Parathyroid adenoma (tissue), 2 donors: ENCODE measurements at regions not wholly inside any gene's neighbourhood (a gene's known extent, or its start where the extent isn't known, plus 50 kb on each side); places are given as distances from the start of the nearest gene placed in this dataset.

Experiments
- H2AFZ ChIP-seq: fragments of 300-600 bp; sonication (generic); one replicate; pipeline ENCODE4 v1.7.0; 2017; ENCODE audit warnings: antibody characterized with exemption, mild to moderate bottlenecking
- H3K27ac ChIP-seq: fragments of 300-600 bp; sonication (generic); one replicate; pipeline ENCODE4 v1.7.0; 2017
- H3K27me3 ChIP-seq: fragments of 300-600 bp; sonication (generic); one replicate; pipeline ENCODE4 v1.7.0; 2017; ENCODE audit warnings: low read length; ENCODE audit not compliant: control insufficient read depth, insufficient read depth
- H3K36me3 ChIP-seq: fragments of 300-600 bp; sonication (generic); one replicate; pipeline ENCODE4 v1.7.0; 2017; ENCODE audit warnings: low read length; ENCODE audit not compliant: control insufficient read depth, insufficient read depth
- H3K4me1 ChIP-seq: fragments of 300-600 bp; sonication (generic); one replicate; pipeline ENCODE4 v1.7.0; 2017; ENCODE audit warnings: control low read depth
- H3K4me2 ChIP-seq: fragments of 300-600 bp; sonication (generic); one replicate; pipeline ENCODE4 v1.7.0; 2017; ENCODE audit warnings: low read length
- H3K4me3 ChIP-seq: fragments of 300-600 bp; sonication (generic); one replicate; pipeline ENCODE4 v1.7.0; 2017; ENCODE audit warnings: low read depth, low read length
- H3K79me2 ChIP-seq: fragments of 300-600 bp; sonication (generic); one replicate; pipeline ENCODE4 v1.7.0; 2017; ENCODE audit warnings: control low read depth
- H3K9ac ChIP-seq: fragments of 300-600 bp; sonication (generic); one replicate; pipeline ENCODE4 v1.7.0; 2017; ENCODE audit warnings: mild to moderate bottlenecking
- H3K9me3 ChIP-seq: fragments of 300-600 bp; sonication (generic); one replicate; pipeline ENCODE4 v1.7.0; 2017; ENCODE audit warnings: low read length; ENCODE audit not compliant: control insufficient read depth
- CTCF ChIP-seq: fragments of 300-600 bp; sonication (generic); IDR thresholded peaks from one replicate; pipeline ENCODE4 v1.7.0; 2017; ENCODE audit warnings: antibody characterized with exemption, mild to moderate bottlenecking
- donor health status: primary hyperparathyroidism.

DNA sequence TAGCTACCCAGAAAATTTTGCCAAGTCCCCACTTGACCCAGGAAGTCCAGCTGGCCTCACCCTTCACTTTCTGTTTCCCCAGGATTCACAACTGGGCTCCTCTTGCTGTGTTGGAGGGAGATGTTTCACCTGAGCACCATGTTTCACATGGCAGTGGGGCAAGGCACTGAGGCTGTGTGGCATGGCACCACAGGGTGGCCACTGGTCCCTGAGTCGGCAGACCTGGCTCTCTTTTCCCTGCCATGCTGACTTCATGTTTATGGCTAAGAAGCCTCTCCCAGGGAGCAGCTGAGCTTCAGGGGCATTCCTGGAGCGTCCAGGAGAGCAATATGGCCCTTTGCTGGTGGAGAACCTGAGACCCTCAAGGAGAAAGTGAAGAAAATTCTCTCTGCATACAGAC lies 266.9 kb downstream of the RPS24 start:
- H3K9me3 ChIP-seq = no peaks in the 10 kb centered on the region
- TF ChIP-seq CTCF = no peak
- no peaks in the 10 kb centered on the region for H3K79me2 ChIP-seq
- no peaks in the 10 kb centered on the region for H3K36me3 ChIP-seq
- peaks cover 20% of the 10 kb centered on the region for H3K4me1 ChIP-seq
- H3K9ac ChIP-seq = no peak overlapping the region
- no peak overlapping the region for H2AFZ ChIP-seq
- no peak overlapping the region for H3K27ac ChIP-seq
- H3K4me3 ChIP-seq = no peak overlapping the region
- no peaks in the 10 kb centered on the region for H3K27me3 ChIP-seq
- no peak overlapping the region for H3K4me2 ChIP-seq

GRCh38 chr10:78301481-78301880 lies 267.8 kb downstream of the RPS24 start:
- H3K4me3 ChIP-seq = no peak overlapping the region
- H3K9ac ChIP-seq = no peak overlapping the region
- peak overlapping the region; percentile 8 for H3K4me2 ChIP-seq
- no peaks in the 10 kb centered on the region for H3K79me2 ChIP-seq
- TF ChIP-seq CTCF = no peak
- no peaks in the 10 kb centered on the region for H3K36me3 ChIP-seq
- H3K27me3 ChIP-seq = no peaks in the 10 kb centered on the region
- H3K9me3 ChIP-seq = no peaks in the 10 kb centered on the region
- peak overlapping the region; percentile 95 for H3K27ac ChIP-seq
- peak overlapping the region; percentile 85 for H2AFZ ChIP-seq
- H3K4me1 ChIP-seq = peaks cover 20% of the 10 kb centered on the region

DNA sequence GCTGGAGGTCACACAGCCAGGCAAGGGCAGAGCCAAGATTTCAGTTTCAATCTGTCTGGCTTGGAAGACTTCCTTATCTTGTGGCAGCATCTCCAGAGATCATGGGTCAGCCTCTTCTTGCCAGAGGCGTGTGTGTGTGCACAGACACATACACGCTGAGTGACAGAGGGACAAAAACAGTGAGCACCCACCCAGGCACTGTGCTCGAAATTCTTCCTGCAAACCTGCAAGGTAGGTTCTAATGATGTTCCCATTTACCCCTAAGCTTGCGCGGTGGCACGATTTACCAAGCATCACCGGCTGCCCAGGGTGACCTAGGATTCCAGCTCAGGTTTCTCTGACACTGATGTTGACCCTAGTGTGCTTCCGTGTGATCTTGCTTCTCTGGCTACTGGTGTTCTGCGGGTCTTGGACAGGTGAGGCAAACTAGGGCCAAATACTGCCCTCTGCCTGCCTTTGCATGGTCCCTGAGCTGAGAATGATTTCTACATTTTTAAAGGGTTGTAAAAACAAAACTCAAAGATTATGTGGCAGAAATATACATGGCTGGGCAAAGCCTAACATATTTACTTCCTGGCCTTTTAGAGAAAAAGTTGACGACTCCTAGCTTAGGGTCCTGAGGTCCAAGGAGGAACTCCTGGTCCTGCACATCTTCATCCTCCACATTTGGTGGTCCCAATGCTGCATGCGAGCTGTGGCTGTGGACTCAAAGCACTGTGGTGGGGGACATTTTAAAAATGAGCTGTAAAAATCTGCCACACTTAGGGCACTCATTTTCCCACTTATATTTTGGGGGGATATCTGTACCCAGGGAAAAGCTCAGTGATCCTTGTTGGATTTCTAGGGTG lies 268.5 kb downstream of the RPS24 start:
- Histone ChIP-seq H3K9ac (peak overlapping the region; percentile 69), H3K4me3 (peak overlapping the region; percentile 65), H3K27me3 (no peaks in the 10 kb centered on the region), H3K4me1 (peaks cover 20% of the 10 kb centered on the region), H3K36me3 (no peaks in the 10 kb centered on the region), H2AFZ (peak overlapping the region; percentile 85), H3K27ac (peak overlapping the region; percentile 95), H3K9me3 (no peaks in the 10 kb centered on the region), H3K79me2 (no peaks in the 10 kb centered on the region), H3K4me2 (peak overlapping the region; percentile 74)
- TF ChIP-seq CTCF = peak; percentile 61

GRCh38 chr10:78302739-78302988 lies 269.0 kb downstream of the RPS24 start:
- TF ChIP-seq CTCF = no peak
- Histone ChIP-seq H3K4me1 (peaks cover 20% of the 10 kb centered on the region), H3K4me2 (peak overlapping the region; percentile 74), H3K27ac (peak overlapping the region; percentile 95), H3K27me3 (no peaks in the 10 kb centered on the region), H3K9me3 (no peaks in the 10 kb centered on the region), H2AFZ (peak overlapping the region; percentile 85), H3K4me3 (peak overlapping the region; percentile 65), H3K36me3 (no peaks in the 10 kb centered on the region), H3K79me2 (no peaks in the 10 kb centered on the region), H3K9ac (peak overlapping the region; percentile 69)
